ENCODE measurements at regions not wholly inside any gene's neighbourhood (a gene's known extent, or its start where the extent isn't known, plus 50 kb on each side); places are given as distances from the start of the nearest gene placed in this dataset.

GRCh38 chr6:85864453-85865401, 222.0 kb upstream of the SYNCRIP start:
- TF ChIP-seq CTCF (IDR thresholded peaks at IDR 0.05) (no peak), EZH2 (IDR thresholded peaks at IDR 0.05; ENCODE audit: borderline replicate concordance, insufficient read depth, low read depth, low read length, poor library complexity, severe bottlenecking) (no peak)
